CD4-positive, alpha-beta T cell treated with Interleukin-17A for 1 hour (primary cell): ENCODE measurements at regions not wholly inside any gene's neighbourhood (a gene's known extent, or its start where the extent isn't known, plus 50 kb on each side); places are given as distances from the start of the nearest gene placed in this dataset.
"Not testable (repeated sequence)": the region's sequence is repeated elsewhere in the genome, so short reads cannot be mapped to it uniquely, and the experiment has no call there.

Experiments used
- DNase-seq: peaks from one replicate; pipeline ENCODE4 v3.0.0-alpha.2; 2020

DNA sequence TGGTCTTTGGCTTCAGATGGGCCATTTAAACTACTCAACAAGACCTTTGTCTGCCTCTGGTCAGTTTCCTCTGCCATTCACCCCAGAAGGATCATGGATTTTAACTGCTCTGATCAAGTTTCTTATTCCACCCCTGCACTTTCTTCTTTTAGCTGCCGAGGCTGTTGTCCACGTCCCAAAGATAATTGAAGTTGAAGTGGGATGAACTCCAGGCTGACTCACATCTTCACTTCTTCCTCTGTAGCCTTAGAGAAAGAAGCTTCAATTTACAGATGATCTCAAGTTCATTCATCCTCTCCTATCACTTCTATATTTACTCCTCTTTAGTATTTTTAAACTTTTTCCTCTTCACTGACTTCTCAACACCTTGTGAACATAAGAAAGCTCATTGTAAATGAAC lies 651.6 kb downstream of the UTRN start:
- DNase-seq = no peak

DNA sequence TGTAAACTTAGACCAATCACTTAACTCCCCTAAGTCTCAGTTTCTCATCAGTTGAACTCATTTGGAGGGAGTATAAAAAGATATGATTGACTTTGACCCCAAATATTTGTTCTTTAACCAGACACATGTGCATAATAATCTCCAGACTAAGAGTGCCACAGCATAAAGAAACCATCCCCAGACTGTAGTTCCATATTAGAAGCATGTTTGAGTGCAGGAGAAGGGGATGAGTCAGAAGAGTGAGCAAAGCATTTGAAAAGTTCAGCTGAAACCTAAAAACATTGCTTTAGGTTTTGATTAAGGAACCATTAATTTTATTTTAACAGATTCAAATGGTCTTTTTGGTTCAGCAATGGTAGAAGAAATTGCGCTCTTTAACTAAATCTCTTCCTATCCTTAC lies 654.8 kb downstream of the UTRN start:
- no peak for DNase-seq

DNA sequence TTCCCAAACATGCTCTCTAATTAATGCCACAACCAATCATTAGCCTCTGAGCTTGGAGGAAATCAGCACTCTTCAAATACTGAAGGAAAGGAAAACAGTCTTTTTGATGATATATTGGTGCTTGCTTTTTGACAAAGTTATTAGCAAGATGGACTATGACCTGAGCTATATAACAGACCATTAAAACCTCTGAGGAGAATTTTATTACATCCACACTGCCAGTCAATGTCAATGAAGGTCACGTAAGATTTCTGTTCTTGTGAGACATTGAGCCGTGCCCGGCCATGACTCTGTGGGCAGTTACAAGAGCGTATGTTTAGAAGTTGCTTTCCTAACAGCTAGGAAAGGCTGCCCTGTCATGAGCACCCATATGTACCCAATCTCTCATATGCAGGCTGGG lies 659.0 kb downstream of the UTRN start:
- no peak for DNase-seq

DNA sequence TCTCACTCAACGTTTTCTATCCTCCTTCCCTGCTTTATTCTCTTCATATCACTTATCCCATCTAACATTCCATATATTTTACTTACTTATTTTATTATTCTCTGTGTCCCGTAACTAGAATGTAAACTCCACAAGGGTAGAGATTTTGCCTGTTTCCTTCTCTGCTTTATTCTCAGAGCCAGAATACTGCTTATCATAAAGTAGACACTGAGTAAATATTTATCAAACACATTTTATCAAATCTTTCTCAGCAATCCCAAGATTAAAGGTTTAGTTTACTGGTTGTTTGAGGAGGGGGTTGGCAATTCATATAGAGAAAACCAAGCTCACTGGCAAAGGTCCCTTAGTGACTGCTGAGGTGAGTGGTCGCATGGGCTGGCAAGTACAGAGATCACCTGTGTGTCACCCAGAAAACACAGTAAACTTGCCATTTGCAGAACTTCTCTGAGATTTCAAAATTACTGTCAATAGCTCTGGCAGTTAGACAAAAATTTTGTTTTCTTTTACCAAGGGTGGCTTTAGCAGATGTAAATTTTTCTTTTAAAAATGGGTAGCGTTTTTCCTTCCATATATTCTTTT lies 662.4 kb downstream of the UTRN start:
- no peak for DNase-seq

DNA sequence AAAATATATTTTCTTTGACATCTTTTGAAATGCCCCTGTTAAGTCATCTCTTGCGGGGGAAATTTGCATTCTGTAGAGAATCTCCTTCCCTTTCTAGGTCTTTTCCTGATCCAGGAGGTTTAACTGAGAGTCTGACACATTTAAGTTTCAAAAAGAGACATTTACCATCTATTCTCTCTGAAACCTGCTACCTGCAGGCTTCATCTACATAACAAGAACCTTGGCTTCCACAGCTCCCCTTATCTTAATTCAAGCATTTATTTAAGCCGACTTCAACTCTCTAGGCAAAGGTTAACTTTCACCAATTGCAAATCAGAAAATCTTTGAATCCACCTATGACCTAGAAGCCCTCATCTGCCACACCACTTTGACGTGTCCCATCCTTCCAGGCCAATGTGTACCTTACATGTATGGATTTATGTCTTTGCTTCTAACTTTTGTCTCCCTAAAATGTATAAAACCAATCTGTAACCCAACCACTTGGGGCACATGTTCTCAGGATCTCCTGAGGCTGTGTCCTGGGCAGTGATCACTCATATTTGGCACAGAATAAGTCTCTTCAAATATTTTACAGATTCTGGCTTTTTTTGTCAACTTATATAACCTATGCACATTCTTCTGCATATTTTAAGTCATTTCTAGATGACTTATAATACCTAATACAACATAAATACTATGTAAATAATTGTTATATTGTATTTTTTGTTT lies 666.7 kb downstream of the UTRN start:
- no peak for DNase-seq

DNA sequence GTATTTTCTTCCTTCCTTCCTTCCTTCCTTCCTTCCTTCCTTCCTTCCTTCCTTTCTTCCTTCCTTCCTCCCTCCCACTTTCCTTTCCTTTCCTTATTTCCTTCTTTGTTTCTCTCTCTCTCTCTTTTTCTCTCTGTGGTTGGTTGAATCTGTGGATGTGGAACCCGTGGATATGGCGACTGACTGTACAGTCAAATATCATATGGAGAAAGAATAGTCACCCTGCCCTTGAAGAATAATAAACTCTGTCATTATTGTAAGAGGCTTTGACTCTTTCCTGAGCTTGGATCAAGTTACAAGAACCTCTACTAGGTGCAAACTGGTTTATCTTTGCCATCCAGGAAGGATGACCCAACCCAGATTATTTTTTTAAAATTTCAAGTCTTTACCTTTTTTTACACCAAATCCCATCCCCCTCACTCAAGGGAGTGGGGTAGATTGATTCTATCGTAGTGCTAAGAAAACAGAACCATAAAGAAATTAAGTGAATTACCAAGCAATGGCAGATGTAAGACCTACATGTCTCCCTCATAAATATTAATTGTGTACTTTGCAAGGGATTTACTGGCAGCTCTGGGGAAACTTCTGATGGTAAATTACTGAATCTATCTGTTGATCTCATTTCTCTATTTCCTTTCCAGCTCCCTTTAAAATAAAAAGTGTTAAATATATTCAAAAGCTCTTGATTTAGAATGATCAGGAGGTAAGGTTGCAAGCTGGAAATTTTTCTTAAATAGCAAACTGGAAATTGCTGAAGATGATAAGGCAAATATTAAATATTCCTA lies 667.5 kb downstream of the UTRN start:
- no peak for DNase-seq

DNA sequence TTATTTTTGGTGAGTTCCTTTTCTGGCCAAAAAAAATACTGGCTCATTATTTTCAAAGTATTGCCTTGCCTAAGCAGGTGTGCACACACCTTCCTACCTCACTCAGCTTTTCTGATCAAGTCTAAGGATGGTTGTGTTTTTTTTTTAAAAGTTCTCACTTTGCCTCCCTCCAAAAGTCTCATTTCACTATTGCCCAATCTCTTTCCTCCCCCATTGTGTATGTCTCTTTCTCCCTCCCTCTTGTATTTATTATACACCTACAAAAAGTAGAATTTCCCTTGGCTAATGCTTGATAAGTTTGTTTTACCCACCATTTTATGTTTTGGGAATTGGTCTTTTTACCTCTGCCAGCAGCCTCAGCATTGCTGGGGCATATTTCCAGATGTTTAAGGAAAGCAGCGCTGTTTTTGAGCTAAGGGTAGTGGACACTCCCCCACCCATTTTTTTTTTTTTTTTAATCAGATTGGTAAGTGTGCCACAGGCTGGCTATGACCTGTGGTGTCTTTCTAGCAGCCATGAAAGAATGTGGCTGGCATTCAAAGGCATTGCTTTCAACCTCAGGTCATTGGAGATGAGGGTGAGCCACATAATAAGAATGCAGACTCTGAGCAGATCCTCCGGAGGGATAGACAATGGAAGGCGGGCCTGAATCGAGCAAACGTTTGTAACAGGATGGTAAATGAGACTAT lies 668.6 kb downstream of the UTRN start:
- no peak for DNase-seq

DNA sequence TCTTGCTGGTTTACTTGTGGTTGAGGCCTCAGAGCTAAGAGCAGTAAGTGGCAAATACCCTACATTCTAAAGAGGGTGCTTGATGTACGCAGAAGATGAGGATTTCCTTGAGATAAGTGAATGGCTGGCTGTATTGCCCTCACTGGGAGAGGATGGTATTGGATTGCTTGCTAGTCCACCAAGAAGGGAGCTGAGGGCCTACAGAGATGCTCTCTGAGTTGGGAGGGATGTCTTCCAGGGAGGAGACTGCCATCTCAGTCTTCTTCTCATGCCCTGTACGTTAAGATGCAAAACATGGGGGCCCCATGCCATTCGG lies 669.1 kb downstream of the UTRN start:
- DNase-seq = no peak

DNA sequence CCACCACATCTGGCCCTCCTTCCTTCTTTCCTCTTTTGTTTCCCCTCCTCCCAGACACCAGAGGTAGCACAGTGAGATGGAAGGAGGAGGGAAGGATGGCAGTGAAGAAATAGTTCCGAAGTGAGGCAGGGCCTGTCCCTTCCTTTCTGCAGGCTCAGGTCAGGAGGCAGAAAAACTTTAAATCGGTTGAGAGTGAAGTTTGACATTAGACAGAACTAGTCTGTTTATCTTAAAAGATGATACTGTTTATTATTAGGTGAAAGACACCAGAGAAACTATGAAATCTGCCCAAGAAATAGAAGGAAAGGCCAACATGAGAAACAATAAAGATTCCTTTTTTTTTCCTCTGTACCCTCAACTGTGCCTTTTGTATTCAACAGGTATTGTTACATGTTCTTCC lies 670.3 kb downstream of the UTRN start:
- no peak for DNase-seq

DNA sequence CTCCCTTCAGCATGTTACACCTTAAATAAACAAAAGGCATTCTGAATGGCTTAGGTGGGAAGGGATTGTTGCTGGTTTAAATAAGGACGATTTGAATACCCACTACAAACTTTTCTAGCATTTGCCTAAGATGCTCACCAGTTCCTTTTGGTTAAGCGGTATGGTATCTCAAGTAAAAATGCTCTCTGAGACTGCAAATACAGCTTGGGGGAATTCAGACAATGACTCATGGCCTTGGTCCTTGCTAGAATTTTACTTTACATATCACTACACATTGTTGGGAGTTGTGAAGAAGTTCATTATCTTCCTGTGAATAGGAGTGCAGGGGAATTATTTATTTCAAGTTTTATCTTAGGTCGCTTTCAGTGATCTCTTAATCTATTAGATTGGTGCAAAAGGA lies 670.7 kb downstream of the UTRN start:
- DNase-seq = no peak

DNA sequence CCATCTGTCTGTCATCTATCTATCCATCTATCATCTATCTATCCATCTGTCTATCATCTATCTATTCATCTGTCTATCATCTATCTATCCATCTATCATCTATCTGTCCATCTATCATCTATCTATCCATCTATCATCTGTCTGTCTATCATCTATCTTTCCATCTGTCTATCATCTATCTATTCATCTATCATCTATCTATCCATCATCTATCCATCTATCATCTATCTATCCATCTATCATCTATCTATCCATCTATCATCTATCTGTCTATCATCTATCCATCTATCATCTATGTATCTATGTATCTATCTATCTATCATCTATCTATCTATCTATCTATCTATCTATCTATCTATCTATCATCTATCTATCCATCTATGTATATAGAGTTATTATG lies 671.6 kb downstream of the UTRN start:
- DNase-seq = not testable (repeated sequence)

DNA sequence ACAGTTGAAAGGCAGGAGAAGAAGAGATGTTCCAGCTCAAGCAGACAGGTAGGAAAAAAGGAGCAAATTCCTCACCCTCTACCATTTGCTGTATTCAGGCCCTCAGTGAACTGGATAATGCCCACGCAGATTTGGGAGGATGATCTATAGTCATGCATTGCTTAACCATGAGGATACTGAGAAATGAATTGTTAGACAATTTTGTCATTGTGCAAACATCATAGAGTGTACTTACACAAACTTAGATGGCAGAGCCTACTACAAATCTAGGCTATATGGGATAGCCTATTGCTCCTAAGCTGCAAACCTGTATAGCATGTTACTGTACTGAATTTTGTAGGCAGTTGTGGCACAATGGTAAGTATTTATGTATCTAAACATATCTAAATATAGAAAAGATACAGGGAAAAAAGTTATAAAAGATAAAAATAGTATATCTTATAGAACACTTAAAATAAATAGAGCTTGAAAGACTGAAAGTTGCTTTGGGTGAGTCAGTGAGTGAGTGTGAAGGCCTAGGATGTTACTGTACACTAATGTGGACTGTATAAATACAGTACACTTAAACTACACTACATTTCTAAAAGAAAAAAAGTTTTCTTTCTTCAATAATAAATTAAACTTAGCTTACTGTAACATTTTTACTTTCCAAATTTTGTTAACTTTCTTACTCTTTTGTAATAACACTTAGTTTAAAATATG lies 672.3 kb downstream of the UTRN start:
- no peak for DNase-seq

DNA sequence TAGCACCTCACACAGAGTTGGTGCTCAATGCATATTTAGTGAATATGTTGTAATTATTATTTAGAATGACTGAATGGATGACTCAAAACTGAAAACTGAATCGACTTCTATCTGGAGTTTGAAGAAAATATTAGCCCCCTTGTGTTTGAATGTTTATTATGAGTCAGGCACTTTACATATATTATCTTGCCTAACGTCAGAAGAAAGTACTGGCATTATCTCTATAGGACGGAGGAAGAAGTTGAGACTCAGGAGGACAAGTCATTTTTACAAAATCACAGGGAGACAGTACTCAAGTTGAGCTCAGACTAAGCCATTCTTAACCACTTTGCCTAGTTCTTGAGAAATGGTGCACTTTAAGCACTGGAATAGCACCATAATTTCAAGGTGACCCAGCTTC lies 684.0 kb downstream of the UTRN start:
- DNase-seq = no peak

DNA sequence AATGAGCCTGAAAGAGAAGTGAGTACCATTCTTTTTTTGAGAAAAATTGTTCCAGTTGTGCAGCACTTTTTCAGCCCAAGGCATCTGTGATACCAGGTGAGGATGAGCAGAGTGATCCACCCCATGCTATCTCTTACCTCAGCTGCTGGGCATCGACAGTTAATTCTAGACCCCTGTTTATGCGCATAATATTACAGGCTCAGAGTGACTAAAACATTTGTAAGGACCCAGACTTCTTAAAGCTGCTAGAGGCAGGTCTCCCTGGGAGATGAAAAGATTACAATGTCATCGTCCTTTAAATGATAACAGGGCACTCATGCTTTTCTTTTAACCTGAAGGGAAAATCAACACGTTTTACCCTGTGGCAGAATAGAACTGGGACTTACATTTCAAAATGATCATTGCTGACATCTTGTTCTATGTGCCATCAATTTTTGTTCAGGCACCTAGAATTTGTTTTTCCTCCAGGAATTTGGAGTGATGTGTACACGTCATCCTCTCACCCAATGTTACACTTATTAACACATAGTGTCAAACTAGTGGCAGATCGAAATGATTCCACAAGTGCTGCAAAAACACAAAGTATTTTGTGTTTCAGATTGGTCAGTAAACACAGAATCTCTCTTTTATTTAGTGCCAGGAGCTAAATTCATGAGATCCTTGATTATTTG lies 684.6 kb downstream of the UTRN start:
- no peak for DNase-seq

DNA sequence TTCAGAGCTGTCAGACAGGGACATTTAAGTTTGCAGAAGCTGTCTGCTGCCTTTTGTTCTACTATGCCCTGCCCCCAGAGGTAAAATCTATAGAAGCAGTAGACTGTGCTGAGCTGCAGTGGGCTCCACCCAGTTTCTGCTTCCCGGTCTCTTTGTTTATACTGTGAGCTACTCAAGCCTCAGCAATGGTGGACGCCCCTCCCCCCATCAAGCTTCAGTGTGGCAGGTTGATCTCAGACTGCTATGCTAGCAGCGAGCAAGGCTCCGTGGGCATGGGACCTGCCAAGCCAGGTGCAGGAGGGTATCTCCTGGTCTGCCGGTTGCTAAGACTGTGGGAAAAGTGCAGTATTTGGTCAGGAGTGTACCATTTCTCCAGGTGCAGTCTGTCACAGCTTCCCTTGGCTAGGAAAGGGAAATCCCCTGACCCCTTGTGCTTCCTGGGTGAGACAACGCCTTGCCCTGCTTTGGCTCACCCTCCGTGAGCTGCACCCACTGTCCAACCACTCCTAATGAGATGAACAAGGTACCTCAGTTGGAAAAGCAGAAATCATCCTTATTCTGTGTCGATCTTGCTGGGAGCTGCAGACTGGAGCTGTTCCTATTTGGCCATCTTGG lies 692.2 kb downstream of the UTRN start:
- not testable (repeated sequence) for DNase-seq

DNA sequence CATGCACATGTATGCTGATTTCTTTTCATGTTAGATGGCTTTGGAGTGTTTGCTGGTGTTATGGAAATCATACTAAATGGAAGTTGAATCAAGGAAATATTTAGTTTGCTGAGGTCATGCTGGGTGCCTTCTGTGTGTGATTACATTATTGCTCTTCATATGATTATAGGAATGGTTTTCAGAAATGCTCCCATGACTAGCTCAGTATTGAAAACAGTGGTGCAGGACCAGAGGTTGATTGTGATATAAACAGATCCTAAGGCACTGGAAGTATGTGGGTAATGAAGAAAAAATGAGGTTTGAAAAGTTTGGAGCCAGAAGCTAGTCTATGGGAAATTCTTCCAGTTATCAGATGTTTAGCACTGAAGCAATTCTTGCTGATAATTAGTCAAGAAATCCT lies 693.1 kb downstream of the UTRN start:
- DNase-seq = no peak

DNA sequence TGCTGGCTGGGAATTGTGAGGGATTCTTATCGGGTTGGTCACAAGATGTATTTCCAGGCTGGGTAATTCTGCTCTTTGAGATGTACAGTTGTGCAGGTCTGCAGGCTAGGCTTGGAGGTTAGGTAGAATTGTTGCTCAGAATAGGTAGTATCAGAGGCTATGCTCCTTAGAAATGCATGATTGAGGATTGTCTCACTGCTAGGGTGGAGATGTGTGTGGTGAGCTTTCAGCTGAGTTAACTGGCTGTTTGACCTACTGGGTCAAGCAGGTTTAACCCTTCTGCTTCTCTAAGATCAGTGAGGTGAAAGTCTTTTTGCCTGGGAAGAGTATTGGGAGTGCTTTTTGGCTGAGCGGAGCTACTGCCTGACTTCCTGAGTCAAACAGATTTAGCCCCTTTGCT lies 701.1 kb downstream of the UTRN start:
- no peak for DNase-seq

DNA sequence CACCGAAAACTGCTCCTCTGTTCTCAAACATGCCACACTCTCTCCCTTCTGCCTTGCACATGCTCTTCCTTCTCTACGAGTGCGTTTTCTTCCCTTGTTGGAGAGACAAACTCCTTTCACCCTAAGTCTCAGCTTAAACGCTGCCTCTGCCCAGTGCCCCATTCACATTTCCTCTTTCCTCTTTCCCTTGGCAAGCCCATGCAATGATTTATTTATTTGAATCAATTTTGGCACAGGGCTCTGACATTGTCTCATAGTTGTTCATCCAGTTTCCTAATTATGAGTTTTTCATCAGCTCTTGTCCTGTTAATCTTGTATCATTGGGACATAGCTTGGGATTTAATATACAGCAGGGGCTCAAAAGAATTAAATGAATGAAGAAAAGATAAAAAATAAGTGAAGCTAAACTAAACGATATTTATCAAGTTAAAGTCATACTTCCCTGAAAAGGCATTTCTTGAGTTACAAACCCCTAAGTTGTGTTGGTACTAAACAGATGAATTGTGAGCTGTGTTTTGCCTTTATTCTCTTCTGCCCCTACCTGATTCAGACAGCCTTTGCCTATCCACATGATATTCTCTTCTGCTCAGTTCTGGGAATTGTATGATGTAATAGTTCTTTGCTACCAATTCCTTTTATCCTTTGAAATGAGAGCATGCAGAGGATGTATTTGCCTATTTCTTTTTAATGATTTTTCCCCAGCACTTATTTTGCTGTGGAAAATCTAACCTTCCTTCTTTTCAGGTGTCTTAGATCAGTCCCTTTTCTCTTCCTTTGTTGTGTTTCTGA lies 704.4 kb downstream of the UTRN start:
- DNase-seq = no peak

DNA sequence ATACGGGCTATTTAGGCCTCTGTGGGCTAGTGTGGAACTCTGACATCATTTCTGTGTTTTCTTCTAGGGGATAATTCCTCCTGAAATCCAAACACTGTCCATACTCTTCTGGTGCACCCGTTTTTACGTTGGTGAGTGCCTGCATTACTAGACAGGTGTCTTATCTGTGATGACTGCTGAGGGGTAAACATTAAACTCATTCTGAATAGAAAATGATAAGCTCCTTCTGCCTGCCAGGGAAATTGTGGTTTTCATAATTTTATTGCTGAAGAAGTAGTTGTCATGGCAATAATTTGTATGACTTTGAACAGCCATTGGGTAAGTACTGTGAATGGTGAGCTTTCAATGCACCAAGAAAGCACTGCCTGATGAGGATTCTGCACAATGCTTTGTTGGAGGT lies 705.6 kb downstream of the UTRN start:
- DNase-seq = no peak

DNA sequence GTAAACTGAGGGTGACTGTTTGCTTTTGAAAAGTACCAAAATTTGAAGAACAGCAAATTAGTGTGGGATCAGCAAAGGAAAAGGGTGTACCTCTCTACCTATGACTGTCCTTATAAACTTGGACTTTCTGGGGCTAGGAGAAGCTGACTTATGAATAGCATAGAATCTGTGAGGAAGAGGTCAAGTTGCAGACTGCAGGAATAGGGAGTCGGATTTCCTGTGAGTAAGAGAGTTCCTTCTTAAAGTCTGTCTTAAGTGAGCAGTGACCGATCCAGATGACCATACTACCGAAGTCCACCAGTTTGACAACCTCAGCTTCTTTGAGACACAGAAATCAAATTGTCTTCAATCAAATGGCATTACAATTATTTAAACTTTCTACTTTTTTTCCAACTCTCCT lies 708.7 kb downstream of the UTRN start:
- DNase-seq = no peak

DNA sequence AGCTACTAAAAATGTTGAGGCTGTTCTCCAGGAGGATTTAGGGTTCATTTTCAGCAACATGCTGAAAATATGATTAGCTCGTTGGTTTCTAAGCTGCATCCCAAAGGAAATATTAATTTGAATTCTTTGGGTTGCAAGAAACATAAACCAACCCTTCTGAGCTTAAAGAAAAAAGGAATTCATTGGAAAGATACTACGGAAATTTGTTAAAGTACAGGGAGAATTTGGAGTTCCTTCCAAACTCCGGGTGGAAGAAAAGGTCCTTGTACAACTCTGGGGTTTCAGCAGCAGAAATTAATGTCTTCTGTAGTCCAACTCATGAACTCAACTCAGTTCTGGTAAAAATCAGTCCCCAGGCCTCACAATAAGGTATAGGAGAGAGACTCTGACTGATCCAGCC lies 712.9 kb downstream of the UTRN start:
- DNase-seq = no peak
